Pancreas (tissue), 10 donors: ENCODE measurements at regions not wholly inside any gene's neighbourhood (a gene's known extent, or its start where the extent isn't known, plus 50 kb on each side); places are given as distances from the start of the nearest gene placed in this dataset.

ENCODE experiments used
- ATAC-seq, 4 donors: fragments of 200-7000 bp; cut with Tn5 transposase; one replicate each; pipeline versions ENCODE4 v1.8.0 to v1.9.1; 2020; ENCODE audit warnings: mild to moderate bottlenecking in 4 of 4, moderate library complexity in 4 of 4
- DNase-seq, 6 donors: peaks; one replicate each; pipeline ENCODE4 v3.0.0-alpha.2; 2020
- FAIRE-seq: peaks from 2 replicates; lab custom pipeline; 2012; peaks lifted over from hg19 to GRCh38; lab: Jason Lieb, UNC
- H3K27ac ChIP-seq, 4 donors: fragments of 200-600 bp; sonication (generic); 1 replicate in 3 of 4; 2 replicates in 1 of 4; pipeline versions ENCODE4 v1.5.0 to v1.8.0; 2020
- H3K27me3 ChIP-seq, 4 donors: fragments of 200-600 bp; one replicate each; pipeline ENCODE4 v1.8.0; 2021
- H3K36me3 ChIP-seq, 3 donors: fragments of 200-600 bp; sonication (generic) in 1 of 3; one replicate each; pipeline versions ENCODE4 v1.5.0 to v1.8.0; 2020 to 2021
- H3K4me1 ChIP-seq, 3 donors: fragments of 200-600 bp; one replicate each; pipeline ENCODE4 v1.8.0; 2021
- H3K4me3 ChIP-seq, 4 donors: fragments of 200-600 bp; sonication (generic) in 2 of 4; one replicate each; pipeline versions ENCODE4 v1.5.0 to v1.8.0; 2020 to 2021
- H3K9me3 ChIP-seq, 4 donors: fragments of 200-600 bp; one replicate each; pipeline ENCODE4 v1.8.0; 2021
- WGBS, 2 donors: extraction: QIAGEN DNeasy Blood & Tissue Kit; methylation state at CpG; one replicate each; pipeline ENCODE4 v1.1.7; 2013; 5-methylcytosine and 5-hydroxymethylcytosine counted together
- intact Hi-C, 3 donors: fragments of 100-400 bp; cut with DNase I; formaldehyde crosslinking; loops; one replicate each; pipeline versions ENCODE4 v1.11.1 to v1.14.2; 2022
- TF ChIP-seq, protein P1 (sequence below), 4 donors: fragments of 200-600 bp; sonication (generic) in 3 of 4; IDR thresholded peaks; one replicate each; pipeline versions ENCODE4 v1.5.0 to v1.8.0; 2021; ENCODE audit warnings: antibody characterized with exemption in 4 of 4
- donor health status: healthy with polysubstance abuse.
- donor health status: DM: no; HTN: no; CAD: no; lungs with moderate emphysema.
- donor health status: DM: no; HTN: no; CAD: no.
- donor health status: control.
- donor health status: control.
- donor health status: Bipolar disorder and iron deficiency.
- donor health status: DM: yes; HTN: yes; CAD: no.
- donor health status: DM: no; HTN: no; CAD: no.
- donor health status: DM: no; HTN: no; CAD: no.
- donor health status: DM: yes; HTN: yes; CAD: no.

DNA sequence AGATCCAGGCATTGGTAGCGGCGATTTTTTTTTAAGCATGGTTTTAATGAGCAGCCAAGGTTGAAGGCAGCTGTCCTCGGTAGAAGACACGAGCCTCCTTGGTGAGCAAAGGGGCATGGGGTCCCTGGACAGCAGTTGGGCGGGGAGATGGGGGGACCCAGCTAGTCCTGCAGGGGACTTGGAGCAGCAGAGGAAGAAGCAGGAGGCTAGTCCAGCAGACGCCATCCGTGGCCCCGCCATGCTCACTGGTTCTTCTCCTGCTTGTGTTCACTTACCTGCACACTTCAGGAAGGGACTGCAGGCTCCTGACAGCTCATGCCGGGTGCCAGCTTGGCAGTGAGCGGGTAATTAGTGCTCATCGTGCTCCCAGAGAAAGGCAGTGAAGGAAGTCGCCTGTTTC lies 130.2 kb upstream of the CDH5 start:
- peak in 1 of 6 donors; percentile 9 for DNase-seq
- Histone ChIP-seq H3K9me3 (no peaks in the 10 kb centered on the region), H3K36me3 (no peaks in the 10 kb centered on the region), H3K27ac (no peak overlapping the region), H3K27me3 (no peaks in the 10 kb centered on the region), H3K4me3 (no peak overlapping the region), H3K4me1 (no peaks in the 10 kb centered on the region)
- FAIRE-seq, result no peak
- ATAC-seq, result no peak
- intact Hi-C loops, result no loop called here
- TF ChIP-seq, protein P1, sequence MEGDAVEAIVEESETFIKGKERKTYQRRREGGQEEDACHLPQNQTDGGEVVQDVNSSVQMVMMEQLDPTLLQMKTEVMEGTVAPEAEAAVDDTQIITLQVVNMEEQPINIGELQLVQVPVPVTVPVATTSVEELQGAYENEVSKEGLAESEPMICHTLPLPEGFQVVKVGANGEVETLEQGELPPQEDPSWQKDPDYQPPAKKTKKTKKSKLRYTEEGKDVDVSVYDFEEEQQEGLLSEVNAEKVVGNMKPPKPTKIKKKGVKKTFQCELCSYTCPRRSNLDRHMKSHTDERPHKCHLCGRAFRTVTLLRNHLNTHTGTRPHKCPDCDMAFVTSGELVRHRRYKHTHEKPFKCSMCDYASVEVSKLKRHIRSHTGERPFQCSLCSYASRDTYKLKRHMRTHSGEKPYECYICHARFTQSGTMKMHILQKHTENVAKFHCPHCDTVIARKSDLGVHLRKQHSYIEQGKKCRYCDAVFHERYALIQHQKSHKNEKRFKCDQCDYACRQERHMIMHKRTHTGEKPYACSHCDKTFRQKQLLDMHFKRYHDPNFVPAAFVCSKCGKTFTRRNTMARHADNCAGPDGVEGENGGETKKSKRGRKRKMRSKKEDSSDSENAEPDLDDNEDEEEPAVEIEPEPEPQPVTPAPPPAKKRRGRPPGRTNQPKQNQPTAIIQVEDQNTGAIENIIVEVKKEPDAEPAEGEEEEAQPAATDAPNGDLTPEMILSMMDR (IDR thresholded peaks at IDR 0.05), result no peak
- 58 to 70% methylated on average over 12 of the region's 12 CpGs for WGBS, 2 donors

DNA sequence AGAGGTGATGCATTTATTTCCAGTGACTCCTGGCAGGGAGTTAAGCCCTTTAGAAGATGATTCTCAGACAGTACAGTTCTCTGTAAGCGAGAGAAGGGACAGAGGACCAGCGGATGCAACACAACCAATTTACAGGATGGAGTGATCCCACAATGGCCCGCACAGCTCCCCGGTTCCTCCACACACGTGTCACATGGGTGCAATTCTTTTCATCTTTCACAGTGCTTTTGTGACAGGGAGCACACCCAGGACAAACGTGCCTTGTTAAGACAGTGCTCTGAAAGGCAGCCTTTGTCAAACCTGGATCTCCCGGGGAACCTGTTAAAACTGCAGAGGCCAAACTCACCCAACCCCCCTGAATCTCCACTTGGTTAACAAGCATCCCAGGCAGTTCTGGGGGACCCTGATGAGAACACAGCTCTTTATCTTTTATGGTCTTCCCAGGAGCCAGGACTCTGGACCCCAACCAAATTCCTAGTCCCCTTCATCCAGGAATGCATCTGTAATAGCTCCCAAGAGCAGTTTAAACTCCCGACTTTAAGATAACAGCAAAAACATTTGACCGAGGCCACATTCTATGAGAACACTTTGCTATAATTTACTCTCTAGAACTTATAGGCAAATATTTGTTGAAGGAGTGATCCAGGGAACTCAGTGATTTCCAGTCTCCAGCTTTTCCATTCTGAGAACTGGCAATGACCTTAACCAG lies 134.9 kb upstream of the CDH5 start:
- H3K27ac ChIP-seq, result no peak overlapping the region
- H3K4me3 ChIP-seq, result no peak overlapping the region
- TF ChIP-seq, protein P1 (IDR thresholded peaks at IDR 0.05), result no peak
- DNase-seq, result no peak
- H3K4me1 ChIP-seq, result no peaks in the 10 kb centered on the region
- no peak for FAIRE-seq
- ATAC-seq, result no peak
- H3K9me3 ChIP-seq, result no peaks in the 10 kb centered on the region
- H3K27me3 ChIP-seq, result no peaks in the 10 kb centered on the region
- intact Hi-C loops, result no loop called here
- H3K36me3 ChIP-seq, result no peaks in the 10 kb centered on the region
- WGBS, 2 donors, result 29 to 34% methylated on average over 9 of the region's 9 CpGs

DNA sequence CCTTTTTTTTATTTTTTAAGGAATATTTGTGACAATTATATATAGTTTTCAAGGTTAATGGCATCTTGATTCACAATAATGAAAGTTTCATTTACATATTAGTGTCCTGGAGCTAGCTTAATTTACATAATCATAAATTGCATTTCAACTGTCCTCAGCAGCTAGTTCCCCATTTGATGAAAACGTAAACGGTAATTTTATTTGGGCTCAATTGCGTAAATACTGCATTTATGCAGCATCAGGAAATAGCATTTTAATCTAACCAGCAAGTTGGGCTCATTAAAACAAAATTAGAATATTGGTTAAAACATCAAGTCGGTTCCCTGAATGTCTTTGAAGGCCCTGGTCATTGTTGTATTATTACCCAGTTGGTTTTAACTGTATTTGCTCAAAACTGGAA lies 136.8 kb upstream of the CDH5 start:
- no peak for DNase-seq
- Histone ChIP-seq H3K36me3 (no peaks in the 10 kb centered on the region), H3K4me1 (no peaks in the 10 kb centered on the region), H3K27ac (no peak overlapping the region), H3K4me3 (no peak overlapping the region), H3K27me3 (no peaks in the 10 kb centered on the region), H3K9me3 (no peaks in the 10 kb centered on the region)
- ATAC-seq, result no peak
- intact Hi-C loops, result no loop called here
- 65 to 71% methylated on average over 4 of the region's 4 CpGs for WGBS, 2 donors
- TF ChIP-seq, protein P1 (IDR thresholded peaks at IDR 0.05), result no peak
- FAIRE-seq, result no peak

DNA sequence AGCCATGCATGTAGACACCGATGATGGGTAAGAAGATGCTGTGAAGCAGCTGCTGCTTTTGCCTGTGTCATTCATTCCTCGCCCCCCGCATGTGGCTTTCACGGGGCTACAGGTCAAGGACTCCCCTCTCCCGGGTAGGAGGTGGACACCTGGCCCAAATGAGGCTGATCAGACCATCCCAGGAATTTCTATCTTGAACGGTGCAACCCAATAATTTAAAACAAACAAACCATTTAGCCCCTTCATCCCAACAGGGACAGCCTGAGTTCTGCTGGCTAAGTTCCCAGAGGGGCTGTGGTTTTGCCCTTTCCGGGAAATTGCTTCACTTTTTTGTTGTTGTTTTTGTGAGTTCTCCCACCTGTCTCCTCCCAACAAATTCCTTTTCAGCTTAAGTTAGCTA lies 137.7 kb upstream of the CDH5 start:
- ATAC-seq, result no peak
- TF ChIP-seq, protein P1 (IDR thresholded peaks at IDR 0.05), result no peak
- Histone ChIP-seq H3K27ac (no peak overlapping the region), H3K27me3 (no peaks in the 10 kb centered on the region), H3K4me1 (no peaks in the 10 kb centered on the region), H3K9me3 (no peaks in the 10 kb centered on the region), H3K4me3 (no peak overlapping the region), H3K36me3 (no peaks in the 10 kb centered on the region)
- DNase-seq, result no peak
- FAIRE-seq, result no peak
- intact Hi-C loops, result no loop called here
- 35 to 43% methylated on average over 7 of the region's 7 CpGs for WGBS, 2 donors

DNA sequence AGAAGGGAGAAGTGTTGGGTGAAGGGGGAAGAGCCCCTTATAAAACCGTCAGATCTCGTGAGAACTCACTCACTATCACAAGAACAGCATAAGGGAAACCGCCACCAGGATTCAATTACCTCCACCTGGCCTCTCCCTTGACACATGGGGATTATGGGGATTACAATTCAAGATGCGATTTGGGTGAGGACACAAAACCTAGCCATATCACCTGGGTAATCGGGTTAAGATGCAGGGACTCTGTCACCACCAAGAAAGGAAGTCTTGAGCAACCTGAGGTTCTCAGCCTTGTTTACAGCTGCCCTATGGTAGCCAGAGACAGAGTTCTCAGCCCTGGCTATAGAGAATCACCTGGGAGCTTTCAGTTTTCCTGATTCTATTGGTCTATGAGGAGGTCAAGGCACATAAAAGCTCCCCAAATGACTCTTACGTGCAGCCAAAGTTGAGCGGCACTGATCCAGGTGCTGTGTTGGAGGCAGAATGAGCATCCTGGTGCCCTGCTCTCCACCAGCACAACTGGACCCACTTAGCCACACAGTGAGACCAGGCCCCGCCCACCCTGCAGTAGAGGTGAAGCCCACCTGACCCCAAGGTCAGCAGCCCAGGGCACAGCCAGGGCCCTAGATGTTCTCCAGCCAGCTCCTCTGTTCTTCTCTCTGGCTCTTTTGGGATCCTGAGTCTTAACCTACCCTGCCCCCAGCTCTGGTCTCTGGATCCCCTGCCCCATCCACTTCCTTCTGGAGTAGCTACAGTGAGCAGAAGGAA lies 138.5 kb upstream of the CDH5 start:
- Histone ChIP-seq H3K4me3 (no peak overlapping the region), H3K27me3 (no peaks in the 10 kb centered on the region), H3K27ac (no peak overlapping the region), H3K4me1 (no peaks in the 10 kb centered on the region), H3K36me3 (no peaks in the 10 kb centered on the region), H3K9me3 (no peaks in the 10 kb centered on the region)
- no peak for ATAC-seq
- WGBS, 2 donors, result 71 to 77% methylated on average over 8 of the region's 8 CpGs
- no peak for FAIRE-seq
- intact Hi-C loops, result no loop called here
- TF ChIP-seq, protein P1 (IDR thresholded peaks at IDR 0.05), result no peak
- no peak for DNase-seq
